ENCODE measurements at regions not wholly inside any gene's neighbourhood (a gene's known extent, or its start where the extent isn't known, plus 50 kb on each side); places are given as distances from the start of the nearest gene placed in this dataset.
"Not testable (repeated sequence)": the region's sequence is repeated elsewhere in the genome, so short reads cannot be mapped to it uniquely, and the experiment has no call there.

DNA sequence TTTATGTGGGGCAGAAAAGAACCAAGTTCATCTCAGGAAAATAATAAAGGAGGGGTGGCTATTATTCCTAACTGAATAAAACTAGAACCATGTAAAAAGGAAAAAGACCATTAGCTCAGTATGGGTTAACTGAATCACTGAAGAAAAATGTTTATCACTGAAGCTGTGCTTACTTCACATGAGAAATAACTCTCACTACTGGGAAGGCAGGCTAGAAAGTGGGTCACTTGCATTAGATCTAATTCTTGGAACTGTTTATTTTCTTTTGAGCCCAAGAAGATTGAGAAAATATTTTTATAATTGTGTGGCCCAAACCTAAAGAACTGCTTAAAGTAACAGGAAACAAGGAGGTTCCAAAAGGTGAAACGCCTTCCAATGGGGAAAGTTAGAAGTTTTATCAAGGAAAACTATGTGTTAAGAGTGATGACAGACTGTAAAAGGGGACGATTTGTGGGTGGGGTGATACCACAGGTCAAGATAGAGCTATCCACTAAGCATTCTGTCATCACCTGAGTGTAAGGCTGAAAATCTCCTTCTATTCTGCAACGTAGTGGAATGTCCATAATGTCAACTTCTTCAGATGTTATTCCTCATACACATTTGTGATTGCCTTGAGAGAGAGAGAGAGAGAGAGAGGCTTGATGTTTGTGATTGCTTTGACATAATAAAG lies 1083.5 kb downstream of the PCDH7 start:
- no peak for DNase-seq

DNA sequence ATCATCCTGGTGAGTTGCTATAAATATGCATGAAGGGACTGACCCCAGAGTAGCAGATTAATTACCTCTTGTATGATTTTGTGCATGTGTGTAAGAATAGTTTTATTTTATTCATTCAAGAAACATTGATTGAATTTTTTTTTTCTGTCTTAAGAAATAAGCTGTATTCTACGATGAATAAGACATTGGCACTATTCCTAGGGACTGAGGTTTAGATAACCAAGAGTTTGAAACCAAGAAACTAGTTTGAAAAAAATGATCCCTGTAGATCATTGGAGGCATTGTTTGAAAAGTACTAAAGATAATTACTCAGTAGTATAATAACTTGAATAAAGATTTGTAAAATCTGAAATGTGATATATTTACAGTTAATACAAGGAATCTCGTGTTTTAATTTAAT lies 1086.9 kb downstream of the PCDH7 start:
- DNase-seq, result no peak

GRCh38 chr4:31844350-31844749 lies 1124.2 kb downstream of the PCDH7 start:
- DNase-seq, result no peak

- no peak for DNase-seq
Observed at GRCh38 chr4:31851946-31852345, 1131.8 kb downstream of the PCDH7 start.

DNA sequence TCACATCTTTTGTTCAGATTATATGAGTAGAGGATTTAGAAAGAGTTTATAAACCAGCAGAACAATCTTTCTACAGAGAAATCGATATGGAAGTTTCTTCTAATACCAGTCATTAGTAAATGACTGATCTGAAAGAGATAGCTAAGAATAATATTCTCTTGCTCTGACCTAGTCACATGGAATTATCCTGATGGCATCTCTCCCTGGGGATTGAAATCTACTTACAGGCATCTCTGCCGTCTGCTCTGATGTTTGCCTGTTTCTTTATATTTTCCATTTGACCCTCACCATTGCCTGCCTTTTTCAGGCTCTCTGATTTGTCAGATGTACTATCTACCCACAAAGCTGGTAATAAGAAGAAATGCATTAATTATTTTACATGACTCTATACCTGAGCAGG lies 1157.3 kb downstream of the PCDH7 start:
- no peak for DNase-seq

DNA sequence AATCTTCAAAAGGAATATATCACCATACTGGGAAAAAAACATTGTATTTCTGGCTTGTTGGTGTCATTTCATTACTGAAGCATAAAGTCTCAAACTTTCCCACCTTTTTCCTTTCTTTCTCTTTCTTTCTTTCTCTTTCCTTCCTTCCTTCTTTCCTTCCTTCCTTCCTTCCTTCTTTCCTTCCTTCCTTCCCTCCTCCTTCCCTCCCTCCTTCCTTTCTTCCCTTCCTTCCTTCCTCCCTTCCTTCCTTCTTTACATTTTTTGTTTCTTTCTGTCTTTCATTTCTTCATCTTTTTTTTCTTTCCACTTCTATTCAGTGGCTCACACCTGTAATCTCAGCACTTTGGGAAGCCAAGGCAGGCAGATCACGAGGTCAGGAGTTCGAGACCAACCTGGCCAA lies 1160.7 kb downstream of the PCDH7 start:
- DNase-seq, result not testable (repeated sequence)

- no peak for DNase-seq
Observed at GRCh38 chr4:31896349-31896748, 1176.2 kb downstream of the PCDH7 start.

DNA sequence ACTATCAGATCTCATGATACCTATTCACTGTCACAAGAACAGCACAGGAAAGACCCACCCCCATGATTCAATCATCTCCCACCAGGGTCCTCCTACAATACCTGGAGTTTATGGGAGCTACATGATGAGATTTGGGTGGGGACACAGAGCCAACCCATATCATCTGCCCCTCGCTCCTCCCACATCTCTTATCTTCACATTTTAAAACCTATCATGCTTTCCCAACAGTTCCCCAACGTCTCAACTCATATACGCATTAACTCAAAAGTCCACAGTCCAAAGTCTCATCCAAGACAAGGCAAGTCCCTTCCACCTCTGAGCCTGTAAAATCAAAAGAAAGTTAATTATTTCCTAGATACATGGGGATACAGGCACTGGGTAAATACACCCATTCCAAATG lies 1185.2 kb downstream of the PCDH7 start:
- DNase-seq, result no peak

GRCh38 chr4:31908261-31908660 lies 1188.1 kb downstream of the PCDH7 start:
- no peak for DNase-seq

- DNase-seq, result no peak
Observed at GRCh38 chr4:31917334-31917733, 1197.2 kb downstream of the PCDH7 start.

- no peak for DNase-seq
Observed at GRCh38 chr4:31918891-31919290, 1198.7 kb downstream of the PCDH7 start.

GRCh38 chr4:31923634-31924033 lies 1203.5 kb downstream of the PCDH7 start:
- DNase-seq, result no peak

- no peak for DNase-seq
Observed at GRCh38 chr4:31929676-31930345, 1209.6 kb downstream of the PCDH7 start.

DNA sequence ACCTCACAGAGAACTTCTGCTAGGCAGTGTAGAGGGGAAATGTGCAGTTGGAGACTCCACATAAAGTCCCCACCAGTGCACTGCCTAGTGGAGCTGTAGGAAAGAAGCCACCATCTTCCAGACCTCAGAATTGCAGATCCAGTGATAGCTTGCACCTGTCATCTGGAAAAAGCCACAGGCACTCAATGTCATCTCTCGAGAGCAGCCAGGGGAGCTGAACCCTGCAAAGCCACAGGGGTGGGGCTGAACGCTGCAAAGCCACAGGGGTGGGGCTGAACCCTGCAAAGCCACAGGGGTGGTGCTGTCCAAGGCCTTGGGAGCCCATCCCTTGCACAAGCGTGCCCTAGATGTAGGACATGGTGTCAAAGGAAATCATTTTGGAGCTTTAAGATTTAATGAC lies 1226.3 kb downstream of the PCDH7 start:
- DNase-seq, result no peak

GRCh38 chr4:31947101-31947500 lies 1226.9 kb downstream of the PCDH7 start:
- DNase-seq, result no peak

- no peak for DNase-seq
Observed at GRCh38 chr4:31949045-31949444, 1228.9 kb downstream of the PCDH7 start.

DNA sequence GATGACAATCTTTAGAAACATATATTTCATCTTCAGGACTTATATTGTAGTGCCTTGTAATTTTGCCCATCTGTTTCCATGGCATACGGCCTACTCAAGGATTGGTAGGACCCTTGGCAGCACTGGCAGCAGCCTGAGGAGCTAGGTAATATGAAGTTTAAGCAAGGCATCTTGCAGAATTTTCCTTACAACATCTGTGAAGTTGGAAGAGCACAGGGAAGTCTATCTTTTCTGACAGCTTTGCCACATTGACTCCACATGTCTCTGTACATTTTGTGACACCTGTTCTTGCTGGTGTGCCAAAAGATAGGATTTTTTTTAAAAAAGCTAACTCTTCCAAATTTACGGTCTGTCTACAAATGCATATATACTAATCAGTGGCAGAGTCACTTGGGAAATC lies 1235.2 kb downstream of the PCDH7 start:
- DNase-seq, result no peak

GRCh38 chr4:31959972-31960371 lies 1239.8 kb downstream of the PCDH7 start:
- DNase-seq, result no peak

GRCh38 chr4:31964685-31965084 lies 1244.5 kb downstream of the PCDH7 start:
- peak; percentile 35 for DNase-seq

DNA sequence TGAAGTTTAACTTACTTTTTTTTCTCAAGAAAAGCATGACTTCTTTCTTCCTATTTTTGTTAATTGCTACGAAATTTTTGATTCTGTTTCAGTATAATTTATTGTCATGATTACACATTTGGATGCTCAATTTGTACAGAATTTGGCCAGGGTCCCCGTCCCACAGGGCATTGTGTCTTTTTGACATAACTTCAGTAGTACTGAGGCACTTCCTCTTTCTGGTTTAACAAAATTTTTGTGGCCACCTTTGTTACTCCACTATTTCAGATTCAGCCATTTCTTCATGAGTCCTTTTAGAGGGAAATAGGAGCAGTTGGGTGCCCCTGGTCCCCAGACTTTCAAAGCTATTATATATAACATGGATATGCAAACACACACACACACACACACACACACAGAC lies 1248.7 kb downstream of the PCDH7 start:
- DNase-seq, result no peak

DNA sequence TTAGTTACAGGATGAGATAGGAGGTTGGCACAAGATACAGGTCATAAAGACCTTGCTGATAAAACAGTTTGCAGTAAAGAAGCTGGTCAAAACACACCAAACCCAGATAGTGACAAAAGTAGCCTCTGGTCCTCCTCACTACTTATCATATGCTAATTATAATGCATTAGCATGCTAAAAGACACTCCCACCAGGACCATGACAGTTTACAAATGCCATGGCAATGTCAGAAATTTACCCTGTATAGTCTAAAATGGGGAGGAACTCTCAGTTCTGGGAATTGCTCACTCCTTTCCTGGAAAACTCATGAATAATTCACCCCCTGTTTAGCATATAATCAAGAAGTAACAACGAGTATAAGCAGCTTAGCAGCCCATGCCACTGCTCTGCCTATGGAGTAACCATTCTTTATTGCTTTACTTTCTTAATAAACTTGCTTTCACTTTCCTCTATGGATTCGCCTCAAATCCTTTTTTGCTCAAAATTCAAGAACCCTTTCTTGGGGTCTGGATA lies 1254.4 kb downstream of the PCDH7 start:
- no peak for DNase-seq

DNA sequence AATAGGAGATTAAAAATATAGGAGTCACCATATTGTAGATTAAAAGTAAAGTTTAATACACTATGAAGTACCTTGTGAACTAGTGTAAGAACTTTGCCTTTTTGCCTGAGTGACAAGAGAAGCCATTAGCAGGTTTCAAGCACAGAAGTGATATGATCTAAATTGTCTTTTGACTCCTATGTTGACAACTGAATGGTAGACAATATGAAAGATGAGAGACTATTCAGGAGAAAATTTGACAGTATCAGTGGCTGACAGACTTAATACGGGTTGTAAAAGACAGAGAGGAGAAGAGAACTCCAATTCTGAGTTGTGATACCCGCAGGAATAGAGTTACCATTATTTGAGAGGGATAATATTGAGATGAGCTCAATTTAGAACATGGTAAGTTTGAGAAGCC lies 1259.8 kb downstream of the PCDH7 start:
- DNase-seq, result no peak

GRCh38 chr4:31983246-31983645 lies 1263.1 kb downstream of the PCDH7 start:
- DNase-seq, result no peak

- no peak for DNase-seq
Observed at GRCh38 chr4:31983677-31984076, 1263.5 kb downstream of the PCDH7 start.

GRCh38 chr4:31984872-31985271 lies 1264.7 kb downstream of the PCDH7 start:
- DNase-seq, result no peak

Measured in NCI-H446 treated with DMSO at 0.1 percent for 48 hours (cell line).